GM19035 (cell line): ENCODE measurements at regions not wholly inside any gene's neighbourhood (a gene's known extent, or its start where the extent isn't known, plus 50 kb on each side); places are given as distances from the start of the nearest gene placed in this dataset.

Source experiments
- ATAC-seq: cut with Tn5 transposase; IDR thresholded peaks from one replicate; pipeline ENCODE4 v1.9.1; 2021; ENCODE audit not compliant: unreplicated experiment

DNA sequence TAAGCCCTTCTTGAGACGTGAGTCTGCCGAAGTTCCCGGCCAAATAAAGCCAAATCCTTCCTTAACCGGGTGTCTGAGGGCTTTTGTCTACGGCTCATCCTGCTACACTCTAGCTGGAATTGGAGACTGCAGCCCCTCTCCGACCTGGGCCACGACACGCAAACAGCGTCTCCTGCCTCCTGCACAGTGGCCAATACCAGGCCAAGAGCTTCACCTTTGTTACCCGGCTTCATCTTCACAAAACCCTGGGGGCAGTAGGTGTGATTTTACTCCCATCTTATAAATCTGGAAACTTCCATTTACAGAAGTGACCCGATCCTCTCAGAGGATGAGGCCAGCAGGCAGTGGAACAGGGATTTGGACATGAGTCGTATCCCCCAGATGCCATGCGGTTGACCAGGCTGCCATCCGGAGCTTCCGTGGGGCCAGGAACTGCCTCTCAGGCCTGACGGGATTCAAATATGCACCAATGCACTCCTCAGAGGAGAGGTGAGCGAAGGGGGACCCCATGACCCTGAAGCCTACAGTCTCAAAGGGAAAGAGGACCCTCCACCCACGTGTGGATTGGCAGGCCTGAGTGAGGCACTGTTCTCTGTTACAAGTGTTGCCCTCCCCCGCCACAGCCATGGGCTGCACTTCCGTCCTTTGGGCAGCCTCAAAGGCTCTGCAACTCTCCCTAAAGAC lies 53.2 kb upstream of the KLF13 start:
- ATAC-seq, result no peak

- ATAC-seq, result no peak
These were observed 51.9 kb upstream of the KLF13 start for GRCh38 chr15:31274496-31275330.

DNA sequence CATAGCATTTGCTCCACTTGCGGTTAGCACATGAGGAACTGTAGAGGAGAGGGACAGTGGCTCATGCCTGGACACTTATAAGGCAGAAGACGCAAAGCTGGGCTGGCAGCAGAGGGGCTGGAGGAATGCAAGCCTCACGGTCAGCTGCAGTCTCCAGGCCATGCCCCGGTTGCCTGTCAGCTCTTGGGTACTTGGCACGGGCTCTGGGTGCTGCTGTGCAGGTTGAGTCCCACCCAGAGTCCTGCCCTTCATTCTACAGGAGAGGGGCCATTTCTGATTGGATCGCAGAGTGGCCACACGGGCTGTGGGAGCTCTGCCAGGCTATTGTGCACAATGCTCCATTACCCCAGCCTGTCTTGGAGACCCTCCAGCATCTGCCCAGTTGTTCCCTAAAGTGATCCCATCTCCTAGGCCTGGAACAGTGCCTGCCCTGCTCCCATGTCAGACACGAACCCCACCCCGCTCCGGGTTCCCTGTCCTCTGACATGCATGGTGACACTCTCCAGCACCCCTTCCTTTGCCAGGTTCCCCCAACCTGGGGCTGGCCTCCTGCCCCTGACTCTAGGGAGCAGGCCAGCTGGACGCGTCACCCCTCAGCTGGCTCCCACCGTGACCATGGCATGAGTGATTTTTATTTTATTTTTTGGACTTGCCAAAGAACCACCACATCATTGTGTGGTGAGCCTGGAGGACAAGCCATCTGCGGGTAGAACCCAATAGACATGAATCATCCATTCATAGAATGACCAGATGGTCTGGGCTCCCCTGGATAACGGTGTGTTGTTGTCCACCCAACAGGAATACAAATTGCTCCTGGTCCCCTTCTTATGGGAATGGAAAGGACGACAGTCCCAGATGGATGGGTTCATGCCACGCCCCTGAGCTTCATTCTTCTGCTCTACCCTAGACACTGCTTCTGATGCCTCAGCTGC lies 51.0 kb upstream of the KLF13 start:
- no peak for ATAC-seq

- ATAC-seq, result no peak
These were observed 49.9 kb upstream of the KLF13 start for GRCh38 chr15:31276596-31277298.
